ENCODE measurements at regions not wholly inside any gene's neighbourhood (a gene's known extent, or its start where the extent isn't known, plus 50 kb on each side); places are given as distances from the start of the nearest gene placed in this dataset.
A peak's percentile ranks its signal among the peaks of the same experiment; 100 is the strongest.

- no peak for TF ChIP-seq ZNF704 (tag by site-specific recombination; IDR thresholded peaks at IDR 0.05)
- TF ChIP-seq ZNF175 (tag by site-specific recombination; IDR thresholded peaks at IDR 0.05): no peak
- TF ChIP-seq ZNF580 (tag by site-specific recombination; IDR thresholded peaks at IDR 0.05): no peak
- TF ChIP-seq KLF16 (tag by site-specific recombination; IDR thresholded peaks at IDR 0.05): no peak
- no peak for TF ChIP-seq ZFHX2 (tag by site-specific recombination; conservative IDR thresholded peaks at IDR 0.05)
- TF ChIP-seq ZNF335 (tag by site-specific recombination; conservative IDR thresholded peaks at IDR 0.05): no peak
- TF ChIP-seq PATZ1 (tag by site-specific recombination; IDR thresholded peaks at IDR 0.05): no peak
- no peak for TF ChIP-seq ZSCAN23 (tag by site-specific recombination; IDR thresholded peaks at IDR 0.05)
These were observed 460.8 kb downstream of the ENC1 start (continued) for GRCh38 chr5:74179701-74180100.

GRCh38 chr5:74179179-74179578 lies 461.3 kb downstream of the ENC1 start:
- H3K36me3 ChIP-seq (ENCODE audit: control insufficient read depth in 2 of 2, insufficient read depth in 1 of 2, low read length in 2 of 2): no peaks in the 10 kb centered on the region
- H3K27ac ChIP-seq (ENCODE audit: extremely low read depth, low read depth, low read length): no peak overlapping the region
- no peak overlapping the region for H3K4me3 ChIP-seq (ENCODE audit: low read depth, low read length)
- POLR2A ChIA-PET: interaction anchor here (1.0 kb wide), 1 partner anchor 461 kb away, joined by 4 read pairs; the partner anchor contains the start of gene ENC1
- H3K4me1 ChIP-seq (ENCODE audit: control insufficient read depth, insufficient read depth, low read length): peaks cover 15% of the 10 kb centered on the region
- H3K9me3 ChIP-seq (ENCODE audit: control insufficient read depth, insufficient read depth, low read depth, low read length): no peaks in the 10 kb centered on the region
- CTCF ChIA-PET: interaction anchor here (0.6 to 1.6 kb wide), 4 partner anchors 9 to 435 kb away, joined by 3 to 5 read pairs (median 4); no protein-coding TSS in a partner anchor
- TF ChIP-seq PBX3 (CRISPR knock-in tag; IDR thresholded peaks at IDR 0.05) (no peak), ZNF600 (tag by site-specific recombination; IDR thresholded peaks at IDR 0.05) (peak; percentile 79; the same call in 1 of the 2 replicates), ZNF341 (tag by site-specific recombination; IDR thresholded peaks at IDR 0.05; ENCODE audit: low read depth) (no peak), ZBTB11 (tag by site-specific recombination; conservative IDR thresholded peaks at IDR 0.05; ENCODE audit: low read depth) (no peak), ZNF266 (tag by site-specific recombination; IDR thresholded peaks at IDR 0.05; ENCODE audit: low read depth) (no peak), ZNF624 (tag by site-specific recombination; IDR thresholded peaks at IDR 0.05) (no peak), ZNF10 (tag by site-specific recombination; IDR thresholded peaks at IDR 0.05) (no peak), ZNF596 (tag by site-specific recombination; IDR thresholded peaks at IDR 0.05) (no peak), KLF1 (tag by site-specific recombination; IDR thresholded peaks at IDR 0.05) (no peak), ZFP69B (tag by site-specific recombination; IDR thresholded peaks at IDR 0.05) (0 out of 2 replicates have a peak, but pooled peaks have one; percentile 24), ZBTB17 (tag by site-specific recombination; IDR thresholded peaks at IDR 0.05) (peak; percentile 86), PRDM4 (tag by site-specific recombination; IDR thresholded peaks at IDR 0.05) (no peak), SP7 (tag by site-specific recombination; IDR thresholded peaks at IDR 0.05) (peak; percentile 65), ZNF501 (tag by site-specific recombination; IDR thresholded peaks at IDR 0.05) (no peak), ZNF366 (tag by site-specific recombination; conservative IDR thresholded peaks at IDR 0.05) (peak; percentile 66), ZBTB44 (tag by site-specific recombination; IDR thresholded peaks at IDR 0.05) (no peak)

All from HEK293 (cell line).